Left lung (tissue), 4 donors: ENCODE measurements at regions not wholly inside any gene's neighbourhood (a gene's known extent, or its start where the extent isn't known, plus 50 kb on each side); places are given as distances from the start of the nearest gene placed in this dataset.

ENCODE experiments used
- ATAC-seq: fragments of 200-7000 bp; cut with Tn5 transposase; one replicate; pipeline ENCODE4 v1.9.1; 2020; ENCODE audit warnings: moderate library complexity
- DNase-seq, 4 donors: peaks; one replicate each; pipeline ENCODE4 v3.0.0-alpha.2; 2013 to 2020
- H3K27ac ChIP-seq, 2 donors: fragments of 200-600 bp; sonication (generic) in 1 of 2; one replicate each; pipeline versions ENCODE4 v1.5.0 to v1.8.0; 2020 to 2021
- H3K27me3 ChIP-seq, 2 donors: fragments of 200-600 bp; sonication (generic) in 1 of 2; one replicate each; pipeline versions ENCODE4 v1.5.0 to v1.8.0; 2020 to 2021
- H3K36me3 ChIP-seq, 2 donors: fragments of 200-600 bp; sonication (generic) in 1 of 2; one replicate each; pipeline versions ENCODE4 v1.5.0 to v1.8.0; 2020 to 2021
- H3K4me1 ChIP-seq, 2 donors: fragments of 200-600 bp; one replicate each; pipeline ENCODE4 v1.8.0; 2021
- H3K4me3 ChIP-seq, 2 donors: fragments of 200-600 bp; sonication (generic) in 1 of 2; one replicate each; pipeline versions ENCODE4 v1.5.0 to v1.8.0; 2020 to 2021; ENCODE audit warnings: mild to moderate bottlenecking in 1 of 2
- H3K9me3 ChIP-seq, 2 donors: fragments of 200-600 bp; sonication (generic) in 1 of 2; one replicate each; pipeline versions ENCODE4 v1.5.0 to v1.8.0; 2020 to 2021
- CTCF ChIP-seq, 2 donors: fragments of 200-600 bp; sonication (generic) in 1 of 2; IDR thresholded peaks; one replicate each; pipeline versions ENCODE4 v1.5.0 to v1.8.0; 2021; ENCODE audit warnings: antibody characterized with exemption in 2 of 2
- intact Hi-C, 2 donors: fragments of 100-400 bp; cut with DNase I; formaldehyde crosslinking; loops; one replicate each; pipeline versions ENCODE4 v1.11.2 to v1.14.2; 2022
- donor health status: DM: no; HTN: yes; CAD: no.
- donor health status: DM: no; HTN: no; CAD: no.

- DNase-seq (no peak), ATAC-seq (no peak)
- Histone ChIP-seq H3K27ac (no peak overlapping the region), H3K27me3 (peaks cover 0 to 3% of the 10 kb centered on the region in 2 donors), H3K4me3 (no peak overlapping the region), H3K4me1 (no peaks in the 10 kb centered on the region), H3K9me3 (no peaks in the 10 kb centered on the region), H3K36me3 (no peaks in the 10 kb centered on the region)
- TF ChIP-seq CTCF (IDR thresholded peaks at IDR 0.05), result no peak
- intact Hi-C loops, result no loop called here
These were observed 558.7 kb upstream of the TNP1 start for GRCh38 chr2:217418544-217418943.

GRCh38 chr2:217418090-217418489 lies 558.2 kb upstream of the TNP1 start:
- Histone ChIP-seq H3K9me3 (no peaks in the 10 kb centered on the region), H3K27ac (no peak overlapping the region), H3K36me3 (no peaks in the 10 kb centered on the region), H3K4me1 (no peaks in the 10 kb centered on the region), H3K4me3 (no peak overlapping the region), H3K27me3 (peaks cover 0 to 3% of the 10 kb centered on the region in 2 donors)
- TF ChIP-seq CTCF (IDR thresholded peaks at IDR 0.05), result no peak
- DNase-seq (no peak), ATAC-seq (no peak)
- intact Hi-C loops, result no loop called here

DNA sequence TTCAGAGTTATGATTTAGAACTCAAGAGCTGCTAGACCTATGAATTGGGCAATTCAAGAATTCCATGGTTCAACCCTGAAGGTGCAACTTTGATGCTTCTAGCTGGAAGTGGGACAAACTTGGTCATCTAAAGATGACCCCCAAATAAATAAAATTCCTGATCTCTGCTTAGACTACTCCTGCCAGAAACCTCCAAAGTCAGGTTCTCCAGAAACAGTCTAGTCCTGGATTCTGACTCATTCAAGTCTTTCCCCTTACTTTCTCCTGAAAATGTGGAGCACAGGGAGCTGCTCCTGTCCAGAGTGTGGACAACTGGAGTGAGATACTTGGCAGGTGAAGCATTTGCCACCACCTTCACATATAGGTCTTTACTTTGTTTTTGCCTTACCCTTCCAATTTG lies 557.7 kb upstream of the TNP1 start:
- no peak overlapping the region for H3K4me3 ChIP-seq
- intact Hi-C loops, result no loop called here
- no peak for TF ChIP-seq CTCF (IDR thresholded peaks at IDR 0.05)

GRCh38 chr2:217415316-217415715 lies 555.5 kb upstream of the TNP1 start:
- no peak for DNase-seq
- no peak overlapping the region for H3K4me3 ChIP-seq
- H3K36me3 ChIP-seq, result no peaks in the 10 kb centered on the region
- ATAC-seq, result no peak
- intact Hi-C loops, result no loop called here
- no peaks in the 10 kb centered on the region for H3K4me1 ChIP-seq
- TF ChIP-seq CTCF (IDR thresholded peaks at IDR 0.05), result no peak
- peaks cover 0 to 3% of the 10 kb centered on the region in 2 donors for H3K27me3 ChIP-seq
- H3K27ac ChIP-seq, result no peak overlapping the region
- H3K9me3 ChIP-seq, result no peaks in the 10 kb centered on the region

More for the DNA sequence above, 557.7 kb upstream of the TNP1 start:
- no peaks in the 10 kb centered on the region for H3K36me3 ChIP-seq
- H3K27ac ChIP-seq, result no peak overlapping the region
- DNase-seq (no peak), ATAC-seq (no peak)
- H3K9me3 ChIP-seq, result no peaks in the 10 kb centered on the region
- no peaks in the 10 kb centered on the region for H3K4me1 ChIP-seq
- peaks cover 0 to 3% of the 10 kb centered on the region in 2 donors for H3K27me3 ChIP-seq

DNA sequence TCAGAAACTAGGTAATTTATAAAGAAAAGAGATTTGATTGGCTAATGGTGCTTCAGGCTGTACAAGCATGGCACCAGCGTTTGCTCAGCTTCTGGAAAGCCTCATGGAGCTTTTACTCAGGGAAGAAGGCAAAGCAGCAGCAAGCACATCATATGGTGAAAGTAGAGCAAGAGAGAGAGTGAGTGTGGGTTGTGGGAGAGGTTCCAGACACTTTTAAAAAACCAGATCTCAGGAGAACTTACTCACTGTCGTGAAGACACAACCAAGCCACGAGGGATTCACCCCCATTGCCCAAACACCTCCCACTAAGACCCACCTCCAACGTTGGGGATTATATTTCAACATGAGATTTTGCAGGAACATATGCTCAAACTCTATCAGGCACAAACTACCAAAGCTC lies 554.6 kb upstream of the TNP1 start:
- Histone ChIP-seq H3K4me1 (no peaks in the 10 kb centered on the region), H3K4me3 (no peak overlapping the region), H3K36me3 (no peaks in the 10 kb centered on the region), H3K9me3 (no peaks in the 10 kb centered on the region), H3K27ac (no peak overlapping the region), H3K27me3 (peaks cover 0 to 3% of the 10 kb centered on the region in 2 donors)
- intact Hi-C loops, result no loop called here
- no peak for TF ChIP-seq CTCF (IDR thresholded peaks at IDR 0.05)
- no peak for ATAC-seq
- no peak for DNase-seq
